HCT116 (cell line): ENCODE measurements at regions not wholly inside any gene's neighbourhood (a gene's known extent, or its start where the extent isn't known, plus 50 kb on each side); places are given as distances from the start of the nearest gene placed in this dataset.

ENCODE experiments used
- EZH2 ChIP-seq: fragments of 200-600 bp; sonication (generic); IDR thresholded peaks from 2 replicates; pipeline ENCODE4 v1.6.1; 2017; ENCODE audit warnings: antibody characterized with exemption, mixed run types
- MAX ChIP-seq: IDR thresholded peaks from 2 replicates; pipeline ENCODE4 v1.6.1; 2012
- POLR2A ChIP-seq: IDR thresholded peaks from 2 replicates; pipeline ENCODE4 v1.7.0; 2011; ENCODE audit warnings: borderline replicate concordance; ENCODE audit not compliant: insufficient read depth, insufficient read length; ENCODE audit errors: extremely low read depth
- ZNF274 ChIP-seq: fragments of 200-500 bp; sonication (Bioruptor generic); IDR thresholded peaks from 2 replicates; pipeline ENCODE4 v1.6.1; 2014; ENCODE audit warnings: mild to moderate bottlenecking, low read depth, low read length, inconsistent platforms
- TF ChIP-seq, protein P1 (sequence below), 3 experiments: fragments of 200-600 bp in 1 of 3; sonication (generic) in 1 of 3; IDR thresholded peaks in 2 of 3; conservative IDR thresholded peaks in 1 of 3; 2 replicates each; pipeline ENCODE4 v1.5.1; 2012 to 2017; ENCODE audit warnings: low read depth in 2 of 3, low read length in 2 of 3, antibody characterized with exemption in 1 of 3, borderline replicate concordance in 1 of 3, control low read depth in 1 of 3, mild to moderate bottlenecking in 1 of 3, mixed read lengths in 1 of 3, mixed run types in 1 of 3, moderate library complexity in 1 of 3; ENCODE audit not compliant: insufficient read depth in 1 of 3

DNA sequence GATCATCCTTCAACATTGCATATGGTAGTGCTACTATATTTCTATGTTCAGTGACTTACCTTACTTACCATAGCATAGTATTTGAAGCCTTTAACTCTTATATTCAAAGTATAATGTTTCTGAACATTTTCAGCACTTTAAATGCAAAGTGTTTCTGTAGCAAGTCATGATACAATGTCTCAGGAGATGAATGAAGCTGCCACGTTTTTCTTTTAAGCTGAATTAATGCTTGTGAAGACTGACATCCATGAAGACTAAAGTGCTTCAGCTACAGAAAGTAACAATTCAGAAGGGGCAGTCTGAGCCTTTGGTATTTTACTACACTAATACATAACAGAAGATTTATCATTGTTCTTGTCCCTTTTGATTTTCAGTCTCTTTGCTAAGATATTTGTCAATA, 709.1 kb upstream of the ARRDC3 start:
- TF ChIP-seq, protein P1, sequence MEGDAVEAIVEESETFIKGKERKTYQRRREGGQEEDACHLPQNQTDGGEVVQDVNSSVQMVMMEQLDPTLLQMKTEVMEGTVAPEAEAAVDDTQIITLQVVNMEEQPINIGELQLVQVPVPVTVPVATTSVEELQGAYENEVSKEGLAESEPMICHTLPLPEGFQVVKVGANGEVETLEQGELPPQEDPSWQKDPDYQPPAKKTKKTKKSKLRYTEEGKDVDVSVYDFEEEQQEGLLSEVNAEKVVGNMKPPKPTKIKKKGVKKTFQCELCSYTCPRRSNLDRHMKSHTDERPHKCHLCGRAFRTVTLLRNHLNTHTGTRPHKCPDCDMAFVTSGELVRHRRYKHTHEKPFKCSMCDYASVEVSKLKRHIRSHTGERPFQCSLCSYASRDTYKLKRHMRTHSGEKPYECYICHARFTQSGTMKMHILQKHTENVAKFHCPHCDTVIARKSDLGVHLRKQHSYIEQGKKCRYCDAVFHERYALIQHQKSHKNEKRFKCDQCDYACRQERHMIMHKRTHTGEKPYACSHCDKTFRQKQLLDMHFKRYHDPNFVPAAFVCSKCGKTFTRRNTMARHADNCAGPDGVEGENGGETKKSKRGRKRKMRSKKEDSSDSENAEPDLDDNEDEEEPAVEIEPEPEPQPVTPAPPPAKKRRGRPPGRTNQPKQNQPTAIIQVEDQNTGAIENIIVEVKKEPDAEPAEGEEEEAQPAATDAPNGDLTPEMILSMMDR (IDR thresholded peaks at IDR 0.05 in 2 of 3, conservative IDR thresholded peaks at IDR 0.05 in 1 of 3; ENCODE audit: borderline replicate concordance in 1 of 3, insufficient read depth in 1 of 3, low read depth in 2 of 3, low read length in 2 of 3), result no peak
- TF ChIP-seq ZNF274 (no peak), MAX (no peak), POLR2A (no peak), EZH2 (no peak)
